CD8-positive, alpha-beta memory T cell (primary cell): ENCODE measurements at regions not wholly inside any gene's neighbourhood (a gene's known extent, or its start where the extent isn't known, plus 50 kb on each side); places are given as distances from the start of the nearest gene placed in this dataset.

Source experiments
- CTCF ChIA-PET: fragments of 350-600 bp; sonication (Branson Sonifier 250); formaldehyde crosslinking; loops from one replicate; lab custom pipeline; 2021; ENCODE audit warnings: antibody characterized with exemption; lab: Charles Lee
- POLR2A ChIA-PET: fragments of 350-600 bp; sonication (Branson Sonifier 250); formaldehyde crosslinking; loops from one replicate; lab custom pipeline; 2021; ENCODE audit warnings: antibody characterized with exemption; lab: Charles Lee
- DNase-seq, 5 donors: peaks; one replicate each; pipeline versions ENCODE4 v3.0.0 to v3.0.0-alpha.2; 2020 to 2022; ENCODE audit warnings: mixed read lengths in 1 of 5
- H3K27ac ChIP-seq: one replicate; pipeline ENCODE4 v1.7.0; 2013; ENCODE audit warnings: low read depth, mild to moderate bottlenecking, low read length, moderate library complexity
- H3K27me3 ChIP-seq: 2 replicates; pipeline ENCODE4 v1.7.0; 2013; ENCODE audit warnings: low read length, mild to moderate bottlenecking; ENCODE audit not compliant: insufficient read depth, poor library complexity, severe bottlenecking
- H3K36me3 ChIP-seq: 2 replicates; pipeline ENCODE4 v1.7.0; 2013; ENCODE audit warnings: mild to moderate bottlenecking, low read length, moderate library complexity; ENCODE audit not compliant: insufficient read depth
- H3K4me1 ChIP-seq: 2 replicates; pipeline ENCODE4 v1.7.0; 2013; ENCODE audit warnings: mild to moderate bottlenecking, low read length, moderate library complexity; ENCODE audit not compliant: insufficient read depth
- H3K4me3 ChIP-seq: 2 replicates; pipeline ENCODE4 v1.7.0; 2013; ENCODE audit warnings: mild to moderate bottlenecking, low read length
- H3K9me3 ChIP-seq: 2 replicates; pipeline ENCODE4 v1.7.0; 2013; ENCODE audit warnings: mild to moderate bottlenecking, low read length
- H3K27ac Mint-ChIP-seq, 8 donors: one replicate each; pipeline ENCODE4 v1.8.0; 2020 to 2021; ENCODE audit warnings: mixed read lengths in 8 of 8, mild to moderate bottlenecking in 6 of 8, inconsistent platforms in 3 of 8, moderate library complexity in 3 of 8
- H3K27me3 Mint-ChIP-seq, 2 donors: one replicate each; pipeline ENCODE4 v1.8.0; 2020 to 2021; ENCODE audit warnings: mixed read lengths in 2 of 2, mild to moderate bottlenecking in 1 of 2, moderate library complexity in 1 of 2
- H3K36me3 Mint-ChIP-seq, 3 donors: one replicate each; pipeline ENCODE4 v1.8.0; 2020 to 2021; ENCODE audit warnings: mixed read lengths in 3 of 3, inconsistent platforms in 1 of 3, mild to moderate bottlenecking in 1 of 3
- H3K4me1 Mint-ChIP-seq, 3 donors: one replicate each; pipeline ENCODE4 v1.8.0; 2020 to 2021; ENCODE audit warnings: mixed read lengths in 3 of 3, inconsistent platforms in 1 of 3, mild to moderate bottlenecking in 1 of 3
- H3K4me3 Mint-ChIP-seq, 7 donors: one replicate each; pipeline ENCODE4 v1.8.0; 2020 to 2021; ENCODE audit warnings: mixed read lengths in 7 of 7, mild to moderate bottlenecking in 6 of 7, moderate library complexity in 4 of 7, inconsistent platforms in 2 of 7
- H3K9me3 Mint-ChIP-seq, 5 donors: one replicate each; pipeline ENCODE4 v1.8.0; 2020 to 2022; ENCODE audit warnings: mixed read lengths in 5 of 5, mild to moderate bottlenecking in 3 of 5, moderate library complexity in 2 of 5, inconsistent platforms in 1 of 5

DNA sequence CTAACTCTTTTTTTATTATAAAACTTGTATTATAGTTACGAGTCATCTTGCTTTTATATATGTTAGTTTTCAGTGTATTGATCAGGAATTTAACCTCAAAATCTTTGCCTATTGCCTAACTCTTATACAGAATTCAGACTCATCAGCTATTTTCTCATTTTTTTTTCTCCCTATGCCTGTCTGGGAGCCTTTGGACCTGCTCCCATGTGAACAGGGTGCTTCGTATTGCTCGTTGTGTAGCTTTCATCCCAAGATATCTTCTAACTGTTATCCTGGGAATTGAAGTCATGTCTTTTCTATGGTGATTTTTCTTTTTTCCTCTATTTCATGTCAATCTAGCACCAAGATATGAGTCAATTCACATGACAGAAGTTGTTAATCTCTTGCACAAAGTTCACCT, 814.0 kb downstream of the SLC4A3 start:
- H3K4me3 ChIP-seq = no peak overlapping the region
- no peaks in the 10 kb centered on the region for H3K4me1 Mint-ChIP-seq
- H3K4me3 Mint-ChIP-seq = no peak overlapping the region
- H3K36me3 Mint-ChIP-seq = no peaks in the 10 kb centered on the region
- H3K36me3 ChIP-seq = no peaks in the 10 kb centered on the region
- H3K4me1 ChIP-seq = no peaks in the 10 kb centered on the region
- no peaks in the 10 kb centered on the region for H3K27me3 Mint-ChIP-seq
- no peak for DNase-seq
- CTCF ChIA-PET = no interaction called here
- POLR2A ChIA-PET = no interaction called here
- no peaks in the 10 kb centered on the region for H3K27me3 ChIP-seq
- H3K9me3 Mint-ChIP-seq = peaks cover 0 to 6% (median 4%) of the 10 kb centered on the region in 5 donors
- H3K27ac ChIP-seq = no peak overlapping the region
- H3K27ac Mint-ChIP-seq = no peak overlapping the region
- no peaks in the 10 kb centered on the region for H3K9me3 ChIP-seq

DNA sequence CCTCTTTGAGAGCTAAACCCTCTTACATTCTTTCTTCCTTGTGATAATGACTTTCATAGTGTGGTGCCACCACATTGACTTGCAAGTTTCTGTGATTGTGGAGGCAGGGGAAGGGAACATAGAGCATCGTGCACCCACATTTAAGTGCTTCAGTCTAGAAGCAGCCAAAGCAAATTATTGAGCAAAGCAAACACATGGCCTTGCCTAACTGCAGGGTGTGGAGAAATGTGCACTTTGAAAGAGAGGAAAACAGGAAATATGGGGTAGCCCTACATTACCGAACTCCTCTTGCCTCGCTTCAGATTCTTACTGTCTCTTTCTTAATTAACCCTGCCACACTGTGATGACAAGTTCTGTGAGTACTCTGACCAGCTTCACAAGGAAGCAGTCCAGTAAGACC, 814.6 kb downstream of the SLC4A3 start:
- no peaks in the 10 kb centered on the region for H3K36me3 Mint-ChIP-seq
- no peak overlapping the region for H3K4me3 Mint-ChIP-seq
- Histone ChIP-seq H3K27ac (no peak overlapping the region), H3K27me3 (no peaks in the 10 kb centered on the region), H3K9me3 (no peaks in the 10 kb centered on the region), H3K36me3 (no peaks in the 10 kb centered on the region), H3K4me1 (no peaks in the 10 kb centered on the region), H3K4me3 (no peak overlapping the region)
- H3K9me3 Mint-ChIP-seq = peaks cover 0 to 6% (median 4%) of the 10 kb centered on the region in 5 donors
- H3K27me3 Mint-ChIP-seq = peaks cover 0 to 2% of the 10 kb centered on the region in 2 donors
- H3K27ac Mint-ChIP-seq = no peak overlapping the region
- POLR2A ChIA-PET = no interaction called here
- H3K4me1 Mint-ChIP-seq = no peaks in the 10 kb centered on the region
- DNase-seq = no peak
- CTCF ChIA-PET = no interaction called here

DNA sequence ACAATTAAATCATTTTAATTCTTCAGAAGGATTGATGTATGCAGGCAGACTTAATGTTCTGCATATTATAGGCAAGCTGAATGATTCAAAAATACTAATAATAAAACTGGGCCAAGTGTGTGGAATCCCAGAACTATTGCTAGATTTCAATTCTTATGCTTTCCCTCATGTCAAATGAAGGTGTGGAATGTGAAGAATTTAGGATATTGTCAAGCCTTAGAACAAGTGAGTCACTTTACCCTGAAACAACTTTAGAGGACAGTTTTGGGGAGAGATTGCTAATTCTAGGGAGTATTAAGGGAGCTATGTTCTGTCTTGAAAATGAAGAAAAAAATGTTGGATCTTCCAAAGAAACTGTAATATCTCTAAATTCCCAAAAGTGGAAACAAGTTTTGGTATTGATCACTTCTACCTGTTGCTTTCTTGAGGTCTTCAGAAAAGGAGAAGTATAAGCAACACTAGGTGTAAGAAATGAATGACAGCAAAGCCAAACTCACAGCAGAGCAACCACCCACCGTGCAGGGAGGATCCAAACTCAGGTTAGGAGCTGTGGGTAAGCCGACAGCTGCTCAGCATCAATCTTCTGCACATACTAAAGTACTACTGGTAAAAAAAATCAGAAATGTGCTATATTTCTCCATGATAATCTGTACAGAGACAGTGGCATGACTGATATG, 818.1 kb downstream of the SLC4A3 start:
- H3K27ac ChIP-seq = no peak overlapping the region
- H3K4me1 ChIP-seq = no peaks in the 10 kb centered on the region
- POLR2A ChIA-PET = no interaction called here
- CTCF ChIA-PET = no interaction called here
- Mint-ChIP-seq H3K9me3 (peaks cover 0 to 10% (median 1%) of the 10 kb centered on the region in 5 donors), H3K36me3 (no peaks in the 10 kb centered on the region), H3K4me3 (no peak overlapping the region), H3K4me1 (no peaks in the 10 kb centered on the region), H3K27ac (no peak overlapping the region), H3K27me3 (peaks cover 0 to 3% of the 10 kb centered on the region in 2 donors)
- no peak overlapping the region for H3K4me3 ChIP-seq
- H3K27me3 ChIP-seq = no peaks in the 10 kb centered on the region
- no peak for DNase-seq
- H3K36me3 ChIP-seq = no peaks in the 10 kb centered on the region
- no peaks in the 10 kb centered on the region for H3K9me3 ChIP-seq

DNA sequence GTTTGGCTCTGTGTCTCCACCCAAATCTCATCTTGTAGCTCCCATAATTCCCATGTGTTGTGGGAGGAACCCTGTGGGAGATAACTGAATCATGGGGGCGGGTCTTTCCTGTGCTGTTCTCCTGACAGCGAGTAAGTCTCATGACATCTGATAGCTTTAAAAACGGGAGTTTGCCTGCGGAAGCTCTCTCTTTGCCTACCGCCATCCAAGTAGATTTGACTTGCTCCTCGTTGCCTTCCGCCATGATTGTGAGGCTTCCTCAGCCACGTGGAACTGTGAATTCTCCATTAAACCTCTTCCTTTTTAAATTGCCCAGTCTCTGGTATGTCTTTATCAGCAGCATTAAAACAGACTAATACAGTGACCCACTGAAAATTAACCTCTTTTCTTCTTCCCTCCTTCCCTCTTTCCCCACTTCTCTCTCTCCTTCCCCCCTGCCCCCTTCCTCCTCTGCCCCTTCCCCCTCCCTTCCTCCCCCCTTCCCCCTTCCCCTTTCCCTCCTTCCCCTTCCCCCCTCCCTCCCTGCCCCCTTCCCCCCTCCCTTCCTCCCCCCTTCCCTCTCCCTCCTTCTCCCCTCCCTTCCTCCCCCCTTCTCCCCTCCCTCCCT, 818.8 kb downstream of the SLC4A3 start:
- ChIA-PET POLR2A (no interaction called here), CTCF (no interaction called here)
- Histone ChIP-seq H3K36me3 (no peaks in the 10 kb centered on the region), H3K4me1 (no peaks in the 10 kb centered on the region), H3K4me3 (no peak overlapping the region), H3K27ac (no peak overlapping the region), H3K27me3 (no peaks in the 10 kb centered on the region), H3K9me3 (no peaks in the 10 kb centered on the region)
- H3K27me3 Mint-ChIP-seq = peaks cover 0 to 3% of the 10 kb centered on the region in 2 donors
- no peaks in the 10 kb centered on the region for H3K4me1 Mint-ChIP-seq
- H3K27ac Mint-ChIP-seq = no peak overlapping the region
- H3K36me3 Mint-ChIP-seq = no peaks in the 10 kb centered on the region
- H3K9me3 Mint-ChIP-seq = peaks cover 0 to 10% (median 1%) of the 10 kb centered on the region in 5 donors
- DNase-seq = no peak
- no peak overlapping the region for H3K4me3 Mint-ChIP-seq

DNA sequence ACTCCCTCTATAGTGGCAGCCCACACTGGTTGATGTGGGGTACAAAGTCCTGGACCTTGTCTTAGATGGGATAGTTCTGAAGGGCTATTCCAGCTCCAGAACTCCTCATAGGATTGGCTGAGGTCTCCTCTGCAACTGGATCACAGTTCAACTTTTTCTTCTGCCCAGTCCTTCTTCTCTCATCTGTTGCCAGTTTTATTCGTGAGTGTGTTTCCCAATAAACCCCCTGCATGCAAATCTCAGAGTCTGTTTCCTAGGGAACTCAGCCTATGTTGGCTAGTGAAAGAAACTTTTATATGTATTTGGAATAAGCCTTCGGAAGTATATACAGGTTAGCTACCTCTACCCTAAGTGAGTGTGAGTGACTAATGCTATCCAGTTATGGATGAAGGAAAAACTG, 823.4 kb downstream of the SLC4A3 start:
- H3K9me3 ChIP-seq = no peaks in the 10 kb centered on the region
- no peaks in the 10 kb centered on the region for H3K27me3 ChIP-seq
- Mint-ChIP-seq H3K27me3 (peaks cover 0 to 3% of the 10 kb centered on the region in 2 donors), H3K36me3 (no peaks in the 10 kb centered on the region), H3K4me3 (no peak overlapping the region), H3K9me3 (peaks cover 0 to 7% (median 4%) of the 10 kb centered on the region in 5 donors), H3K4me1 (no peaks in the 10 kb centered on the region), H3K27ac (no peak overlapping the region)
- H3K4me1 ChIP-seq = no peaks in the 10 kb centered on the region
- DNase-seq = no peak
- no peaks in the 10 kb centered on the region for H3K36me3 ChIP-seq
- ChIA-PET CTCF (no interaction called here), POLR2A (no interaction called here)
- no peak overlapping the region for H3K27ac ChIP-seq
- no peak overlapping the region for H3K4me3 ChIP-seq

DNA sequence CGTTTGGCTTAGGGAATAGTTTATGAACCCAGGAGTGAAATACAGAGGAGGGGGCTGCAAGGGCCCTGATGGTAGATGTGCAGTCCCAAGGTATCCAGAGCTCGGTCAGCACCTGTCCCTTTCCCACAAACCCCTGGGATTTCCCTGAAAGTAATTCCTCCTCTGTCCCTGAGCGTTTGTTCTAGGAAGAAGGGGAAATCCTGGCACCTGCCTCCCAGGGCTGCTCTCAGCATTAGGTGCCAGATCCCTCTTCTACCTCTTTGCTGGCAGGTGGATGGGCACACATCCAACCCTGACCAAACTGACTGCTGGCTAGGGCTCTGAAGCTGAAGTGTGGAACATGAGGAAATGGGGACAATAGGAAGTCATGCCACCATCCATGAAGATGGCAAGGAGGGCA, 824.0 kb downstream of the SLC4A3 start:
- H3K9me3 Mint-ChIP-seq = peaks cover 0 to 7% (median 4%) of the 10 kb centered on the region in 5 donors
- H3K27me3 ChIP-seq = no peaks in the 10 kb centered on the region
- CTCF ChIA-PET = no interaction called here

DNA sequence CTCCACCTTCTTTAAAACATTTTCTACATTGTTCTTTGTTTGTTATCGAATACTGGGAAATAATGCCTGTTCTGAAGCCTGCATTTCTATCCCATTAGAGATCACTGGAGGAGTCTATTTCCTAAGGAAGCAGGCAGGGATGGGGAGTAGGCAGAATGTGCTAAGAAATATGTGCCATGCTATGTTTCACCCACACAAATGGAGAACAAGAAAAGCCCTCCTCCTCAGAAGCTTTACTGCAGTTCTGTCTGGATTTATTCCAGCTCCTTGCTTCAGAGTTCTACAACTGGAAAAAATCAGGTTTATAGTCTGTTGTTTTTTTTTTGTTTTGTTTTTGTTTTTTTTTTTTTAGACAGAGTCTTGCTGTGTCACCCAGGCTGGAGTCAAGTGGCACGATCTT, 825.1 kb downstream of the SLC4A3 start:
- no peaks in the 10 kb centered on the region for H3K27me3 Mint-ChIP-seq

More for the DNA sequence above, 824.0 kb downstream of the SLC4A3 start:
- Mint-ChIP-seq H3K4me3 (no peak overlapping the region), H3K27me3 (peaks cover 0 to 3% of the 10 kb centered on the region in 2 donors), H3K36me3 (no peaks in the 10 kb centered on the region), H3K27ac (no peak overlapping the region), H3K4me1 (no peaks in the 10 kb centered on the region)
- Histone ChIP-seq H3K4me1 (no peaks in the 10 kb centered on the region), H3K9me3 (no peaks in the 10 kb centered on the region), H3K4me3 (no peak overlapping the region), H3K27ac (no peak overlapping the region), H3K36me3 (no peaks in the 10 kb centered on the region)
- POLR2A ChIA-PET = no interaction called here
- no peak for DNase-seq

DNA sequence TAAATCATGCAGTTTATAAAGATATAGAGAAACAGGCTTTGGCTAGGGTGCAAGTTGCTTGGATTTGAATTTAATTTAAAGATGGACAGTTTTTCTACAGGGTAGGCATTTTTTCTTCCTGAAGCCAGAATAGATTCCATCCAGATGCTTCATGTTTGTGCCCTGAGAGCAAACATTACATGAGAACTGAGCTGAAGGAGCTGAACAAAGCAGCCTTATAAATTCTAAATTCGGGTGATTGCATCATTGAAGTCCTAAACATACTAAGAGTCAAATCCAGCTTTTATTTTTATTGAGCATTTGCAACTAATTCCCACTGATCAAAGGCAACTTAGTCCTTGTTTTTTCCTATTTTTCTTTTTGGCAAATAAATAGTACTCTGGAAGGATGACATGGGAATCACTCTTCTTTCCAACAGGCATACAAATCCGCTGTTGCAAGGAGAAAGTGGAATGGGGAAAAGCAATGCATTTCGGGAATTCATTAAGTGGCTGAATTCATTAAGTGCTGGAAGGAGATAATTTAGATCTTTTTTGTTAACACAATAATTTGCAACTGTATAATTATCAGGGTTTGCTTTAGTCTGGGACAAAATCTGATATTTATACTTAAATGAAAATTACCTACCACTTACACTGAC, 828.0 kb downstream of the SLC4A3 start:
- Histone ChIP-seq H3K9me3 (no peaks in the 10 kb centered on the region), H3K27me3 (no peaks in the 10 kb centered on the region), H3K4me3 (no peak overlapping the region), H3K36me3 (no peaks in the 10 kb centered on the region), H3K27ac (no peak overlapping the region), H3K4me1 (no peaks in the 10 kb centered on the region)
- Mint-ChIP-seq H3K4me1 (no peaks in the 10 kb centered on the region), H3K4me3 (no peak overlapping the region), H3K9me3 (peaks cover 0 to 4% (median 0%) of the 10 kb centered on the region in 5 donors), H3K36me3 (no peaks in the 10 kb centered on the region), H3K27me3 (no peaks in the 10 kb centered on the region), H3K27ac (no peak overlapping the region)
- CTCF ChIA-PET = no interaction called here
- no peak for DNase-seq
- POLR2A ChIA-PET = no interaction called here

More for the DNA sequence above, 825.1 kb downstream of the SLC4A3 start:
- no peaks in the 10 kb centered on the region for H3K4me1 Mint-ChIP-seq
- no peaks in the 10 kb centered on the region for H3K9me3 ChIP-seq
- no peak overlapping the region for H3K27ac Mint-ChIP-seq
- no peaks in the 10 kb centered on the region for H3K36me3 Mint-ChIP-seq
- H3K27ac ChIP-seq = no peak overlapping the region
- H3K27me3 ChIP-seq = no peaks in the 10 kb centered on the region
- H3K4me1 ChIP-seq = no peaks in the 10 kb centered on the region
- peaks cover 0 to 4% (median 2%) of the 10 kb centered on the region in 5 donors for H3K9me3 Mint-ChIP-seq
- POLR2A ChIA-PET = no interaction called here
- H3K4me3 Mint-ChIP-seq = no peak overlapping the region
- H3K4me3 ChIP-seq = no peak overlapping the region
- no peaks in the 10 kb centered on the region for H3K36me3 ChIP-seq
- CTCF ChIA-PET = no interaction called here
- no peak for DNase-seq
